ENCODE measurements at regions not wholly inside any gene's neighbourhood (a gene's known extent, or its start where the extent isn't known, plus 50 kb on each side); places are given as distances from the start of the nearest gene placed in this dataset.

DNA sequence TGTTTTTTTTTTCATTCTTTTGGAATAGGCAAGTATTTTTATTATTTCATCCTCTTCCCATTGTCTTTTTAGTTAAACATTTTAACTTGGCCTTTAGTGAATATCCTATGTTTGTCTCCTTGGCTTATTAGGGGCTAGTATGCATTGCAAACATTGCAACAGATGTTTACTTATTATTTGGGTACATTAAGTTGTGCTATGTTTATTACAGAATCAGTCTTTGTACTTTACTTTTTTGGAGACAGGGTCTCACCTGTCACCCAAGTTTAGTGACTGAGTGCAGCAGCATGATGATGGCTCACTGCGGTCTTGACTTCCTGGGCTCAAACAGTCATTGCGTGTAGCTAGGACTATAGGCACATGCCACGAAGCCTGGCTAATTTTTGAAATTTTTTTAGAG, 51.1 kb upstream of the NUDT6 start:
- H3K27me3 ChIP-seq = no peaks in the 10 kb centered on the region
- no peaks in the 10 kb centered on the region for H3K36me3 ChIP-seq
- no peak overlapping the region for H3K4me3 ChIP-seq
- no peak overlapping the region for H3K27ac ChIP-seq
- intact Hi-C loops (cut with DNase I; ENCODE audit: low total_unique reads) (no loop called here), in situ Hi-C loops (cut with MboI; ENCODE audit: low pct_ligation_motif_present in 1 of 4, low pct_unique_long_range_greater_than_20kb in 1 of 4, low sequenced_read_pairs in 3 of 4) (no loop called here)
- TF ChIP-seq POLR2AphosphoS5 (IDR thresholded peaks at IDR 0.05) (no peak), POLR2A (IDR thresholded peaks at IDR 0.05) (no peak), EP300 (IDR thresholded peaks at IDR 0.05; ENCODE audit: low read depth) (no peak)
- TF ChIP-seq, protein P1, sequence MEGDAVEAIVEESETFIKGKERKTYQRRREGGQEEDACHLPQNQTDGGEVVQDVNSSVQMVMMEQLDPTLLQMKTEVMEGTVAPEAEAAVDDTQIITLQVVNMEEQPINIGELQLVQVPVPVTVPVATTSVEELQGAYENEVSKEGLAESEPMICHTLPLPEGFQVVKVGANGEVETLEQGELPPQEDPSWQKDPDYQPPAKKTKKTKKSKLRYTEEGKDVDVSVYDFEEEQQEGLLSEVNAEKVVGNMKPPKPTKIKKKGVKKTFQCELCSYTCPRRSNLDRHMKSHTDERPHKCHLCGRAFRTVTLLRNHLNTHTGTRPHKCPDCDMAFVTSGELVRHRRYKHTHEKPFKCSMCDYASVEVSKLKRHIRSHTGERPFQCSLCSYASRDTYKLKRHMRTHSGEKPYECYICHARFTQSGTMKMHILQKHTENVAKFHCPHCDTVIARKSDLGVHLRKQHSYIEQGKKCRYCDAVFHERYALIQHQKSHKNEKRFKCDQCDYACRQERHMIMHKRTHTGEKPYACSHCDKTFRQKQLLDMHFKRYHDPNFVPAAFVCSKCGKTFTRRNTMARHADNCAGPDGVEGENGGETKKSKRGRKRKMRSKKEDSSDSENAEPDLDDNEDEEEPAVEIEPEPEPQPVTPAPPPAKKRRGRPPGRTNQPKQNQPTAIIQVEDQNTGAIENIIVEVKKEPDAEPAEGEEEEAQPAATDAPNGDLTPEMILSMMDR (IDR thresholded peaks at IDR 0.05) = no peak
- DNase-seq = no peak
- WGBS, 2 donors (ENCODE audit: low coverage in 1 of 2) = 95 to 96% methylated on average over 3 of the region's 3 CpGs
- H3K4me1 ChIP-seq = no peaks in the 10 kb centered on the region
- peaks cover 0 to 3% of the 10 kb centered on the region in 2 donors for H3K9me3 ChIP-seq

DNA sequence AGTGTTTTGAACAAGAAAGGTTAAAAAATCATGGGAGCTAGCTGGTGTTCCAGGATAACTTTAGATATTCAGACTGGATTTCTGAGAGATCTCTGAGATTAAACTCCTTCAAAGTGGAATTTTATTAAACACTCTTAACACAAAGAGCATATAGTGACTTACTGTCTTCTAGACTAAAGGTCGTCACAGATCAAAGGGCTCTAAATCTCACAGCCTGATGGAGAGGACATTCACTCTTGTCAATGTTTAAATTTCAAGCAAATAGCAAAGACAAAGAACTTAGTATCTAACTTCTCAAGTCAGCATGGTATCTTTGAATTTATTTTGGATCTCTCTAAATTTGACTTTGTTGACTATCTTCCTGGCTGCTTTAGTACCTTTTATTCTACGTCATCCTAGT, 53.7 kb upstream of the NUDT6 start:
- Histone ChIP-seq H3K9me3 (peaks cover 0 to 3% of the 10 kb centered on the region in 2 donors), H3K27ac (no peak overlapping the region), H3K4me1 (no peaks in the 10 kb centered on the region), H3K27me3 (no peaks in the 10 kb centered on the region), H3K36me3 (peaks cover 0 to 11% (median 0%) of the 10 kb centered on the region in 4 donors), H3K4me3 (no peak overlapping the region)
- TF ChIP-seq, protein P1 (IDR thresholded peaks at IDR 0.05) = no peak
- TF ChIP-seq POLR2AphosphoS5 (IDR thresholded peaks at IDR 0.05) (no peak), POLR2A (IDR thresholded peaks at IDR 0.05) (no peak), EP300 (IDR thresholded peaks at IDR 0.05; ENCODE audit: low read depth) (no peak)
- intact Hi-C loops (cut with DNase I; ENCODE audit: low total_unique reads) (loop anchor here (1.0 kb wide), 1 partner anchor 9 kb away; no protein-coding TSS in a partner anchor), in situ Hi-C loops (cut with MboI; ENCODE audit: low pct_ligation_motif_present in 1 of 4, low pct_unique_long_range_greater_than_20kb in 1 of 4, low sequenced_read_pairs in 3 of 4) (no loop called here)
- DNase-seq = no peak
- 91 to 100% methylated on average over 2 of the region's 2 CpGs for WGBS, 2 donors (ENCODE audit: low coverage in 1 of 2)

DNA sequence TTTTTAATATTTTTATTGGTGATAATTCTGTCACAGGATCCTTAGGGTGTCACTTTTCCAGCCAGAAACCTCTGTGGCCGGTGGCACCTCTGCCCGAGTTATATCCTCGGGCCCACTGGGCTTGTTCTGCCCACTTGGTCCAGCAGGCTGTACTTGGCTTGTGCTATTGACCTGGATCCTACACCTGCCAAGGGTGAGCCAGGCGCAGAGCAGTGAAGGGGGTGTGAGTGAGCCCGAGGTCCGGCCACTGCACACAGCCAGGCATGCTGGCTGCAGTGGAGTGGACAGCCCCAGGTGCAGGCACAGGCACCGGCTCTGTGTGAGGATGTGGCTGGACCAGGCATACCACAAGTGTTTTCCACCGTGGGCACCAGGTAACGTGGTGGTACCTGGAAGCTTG, 54.7 kb upstream of the NUDT6 start:
- Histone ChIP-seq H3K4me1 (no peaks in the 10 kb centered on the region), H3K36me3 (peaks cover 0 to 12% (median 0%) of the 10 kb centered on the region in 4 donors), H3K27me3 (no peaks in the 10 kb centered on the region), H3K4me3 (no peak overlapping the region), H3K9me3 (peaks cover 0 to 3% of the 10 kb centered on the region in 2 donors), H3K27ac (no peak overlapping the region)
- TF ChIP-seq EP300 (IDR thresholded peaks at IDR 0.05; ENCODE audit: low read depth) (no peak), POLR2A (IDR thresholded peaks at IDR 0.05) (no peak)
- no peak for DNase-seq
- intact Hi-C loops (cut with DNase I; ENCODE audit: low total_unique reads) = no loop called here
- WGBS, 2 donors (ENCODE audit: low coverage in 1 of 2) = 99% methylated on average over 7 of the region's 9 CpGs; no CpG with 5 or more reads in 1 of the 2 donors
- in situ Hi-C loops (cut with MboI; ENCODE audit: low pct_ligation_motif_present in 1 of 4, low pct_unique_long_range_greater_than_20kb in 1 of 4, low sequenced_read_pairs in 3 of 4) = no loop called here

DNA sequence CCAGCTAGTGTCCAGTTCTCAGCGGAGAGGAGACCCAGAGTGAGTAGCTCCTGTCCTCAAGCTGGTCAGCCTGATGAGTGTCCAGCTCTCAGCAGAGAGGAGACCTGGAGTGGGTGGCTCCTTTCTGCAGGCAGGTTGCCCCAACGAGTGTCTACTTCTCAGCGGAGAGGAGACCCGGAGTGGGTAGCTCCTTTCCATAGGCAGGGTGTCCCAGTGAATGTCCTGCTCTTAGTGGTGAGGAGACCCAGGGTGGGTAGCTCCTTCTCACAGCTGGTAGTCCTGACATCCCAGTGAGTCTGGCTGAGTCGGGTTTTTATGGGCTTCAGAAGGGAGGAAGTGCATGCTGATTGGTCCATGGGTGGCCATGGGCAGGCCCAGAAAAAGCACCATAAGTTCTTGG, 55.7 kb upstream of the NUDT6 start:
- H3K27ac ChIP-seq = no peak overlapping the region
- in situ Hi-C loops (cut with MboI; ENCODE audit: low pct_ligation_motif_present in 1 of 4, low pct_unique_long_range_greater_than_20kb in 1 of 4, low sequenced_read_pairs in 3 of 4) = no loop called here
- no peaks in the 10 kb centered on the region for H3K4me1 ChIP-seq
- H3K27me3 ChIP-seq = no peaks in the 10 kb centered on the region
- no peak overlapping the region for H3K4me3 ChIP-seq
- TF ChIP-seq POLR2AphosphoS5 (IDR thresholded peaks at IDR 0.05) (no peak), POLR2A (IDR thresholded peaks at IDR 0.05) (no peak), EP300 (IDR thresholded peaks at IDR 0.05; ENCODE audit: low read depth) (no peak)
- TF ChIP-seq, protein P1 (IDR thresholded peaks at IDR 0.05) = no peak
- 87 to 100% methylated on average over 1 to 4 of the region's 5 CpGs for WGBS, 2 donors (ENCODE audit: low coverage in 1 of 2)
- intact Hi-C loops (cut with DNase I; ENCODE audit: low total_unique reads) = no loop called here
- H3K9me3 ChIP-seq = peaks cover 0 to 3% of the 10 kb centered on the region in 2 donors
- no peak for DNase-seq
- H3K36me3 ChIP-seq = peaks cover 0 to 12% (median 0%) of the 10 kb centered on the region in 4 donors

DNA sequence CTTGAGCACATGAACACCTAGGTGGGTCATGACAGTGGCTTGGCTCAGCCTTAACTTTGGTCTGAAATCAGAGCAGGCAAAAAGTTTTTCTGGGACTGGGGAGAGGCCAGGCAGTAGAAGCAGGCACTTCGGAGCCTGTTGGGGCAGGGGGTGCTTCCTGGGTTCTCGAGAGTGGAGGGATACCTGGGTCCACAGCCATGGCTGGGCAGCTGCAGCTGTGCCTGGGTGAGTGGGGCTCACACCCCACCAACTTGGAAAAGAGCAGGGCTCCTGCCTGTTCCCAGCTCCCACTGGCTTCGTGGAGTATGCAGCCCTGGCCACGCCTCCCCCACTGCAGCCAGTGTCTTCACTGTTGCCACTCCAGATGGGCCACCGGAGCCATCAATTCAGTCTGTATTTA, 56.4 kb upstream of the NUDT6 start:
- Histone ChIP-seq H3K4me1 (no peaks in the 10 kb centered on the region), H3K27ac (no peak overlapping the region), H3K27me3 (no peaks in the 10 kb centered on the region), H3K4me3 (no peak overlapping the region), H3K9me3 (peaks cover 0 to 3% of the 10 kb centered on the region in 2 donors), H3K36me3 (peaks cover 0 to 14% (median 0%) of the 10 kb centered on the region in 4 donors)
- DNase-seq = no peak
- TF ChIP-seq EP300 (IDR thresholded peaks at IDR 0.05; ENCODE audit: low read depth) = no peak
- TF ChIP-seq POLR2A (IDR thresholded peaks at IDR 0.05) = no peak
- in situ Hi-C loops (cut with MboI; ENCODE audit: low pct_ligation_motif_present in 1 of 4, low pct_unique_long_range_greater_than_20kb in 1 of 4, low sequenced_read_pairs in 3 of 4) (no loop called here), intact Hi-C loops (cut with DNase I; ENCODE audit: low total_unique reads) (no loop called here)
- WGBS, 2 donors (ENCODE audit: low coverage in 1 of 2) = 83 to 93% methylated on average over 2 to 5 of the region's 5 CpGs
